GM19324 (cell line): ENCODE measurements at regions not wholly inside any gene's neighbourhood (a gene's known extent, or its start where the extent isn't known, plus 50 kb on each side); places are given as distances from the start of the nearest gene placed in this dataset.
"Not testable (repeated sequence)": the region's sequence is repeated elsewhere in the genome, so short reads cannot be mapped to it uniquely, and the experiment has no call there.

Experiments used
- ATAC-seq: cut with Tn5 transposase; IDR thresholded peaks from one replicate; pipeline ENCODE4 v1.9.1; 2021; ENCODE audit warnings: mild to moderate bottlenecking, moderate library complexity; ENCODE audit not compliant: unreplicated experiment, low FRiP score

DNA sequence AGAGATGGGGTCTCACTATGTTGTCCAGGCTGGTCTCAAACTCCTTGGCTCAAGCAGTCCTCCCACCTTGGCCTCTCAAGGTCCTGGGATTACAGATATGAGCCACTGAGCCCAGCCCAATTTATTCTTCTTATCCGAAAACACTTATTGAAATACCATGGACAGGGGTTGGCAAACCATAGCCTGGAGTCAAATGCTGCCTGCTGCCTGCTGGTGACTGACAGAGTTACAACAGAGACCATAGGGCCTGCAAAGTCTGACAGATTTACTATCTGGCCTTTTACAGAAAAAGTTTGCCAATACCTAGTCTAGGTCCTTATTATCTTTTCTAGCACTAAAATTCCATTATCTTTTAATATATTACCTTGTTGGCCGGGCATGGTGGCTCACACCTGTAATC, 87.1 kb upstream of the ZNF281 start:
- no peak for ATAC-seq

DNA sequence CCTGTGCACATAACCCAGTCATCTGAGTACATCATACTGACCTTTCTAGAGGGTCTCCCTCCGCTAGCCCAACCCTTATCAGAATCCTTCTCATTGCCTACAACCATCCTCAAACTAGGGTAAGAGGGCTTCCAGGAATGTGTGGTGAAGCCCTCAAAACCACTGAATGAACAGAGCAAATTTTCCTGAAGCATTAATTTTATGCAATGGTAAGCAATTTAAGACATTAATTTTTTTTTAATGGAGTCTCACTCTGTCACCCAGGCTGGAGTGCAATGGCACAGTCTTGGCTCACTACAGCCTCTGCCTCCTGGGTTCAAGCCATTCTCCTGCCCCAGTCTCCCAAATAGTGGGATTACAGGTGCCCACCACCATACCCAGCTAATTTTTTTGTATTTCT, 86.1 kb upstream of the ZNF281 start:
- no peak for ATAC-seq

DNA sequence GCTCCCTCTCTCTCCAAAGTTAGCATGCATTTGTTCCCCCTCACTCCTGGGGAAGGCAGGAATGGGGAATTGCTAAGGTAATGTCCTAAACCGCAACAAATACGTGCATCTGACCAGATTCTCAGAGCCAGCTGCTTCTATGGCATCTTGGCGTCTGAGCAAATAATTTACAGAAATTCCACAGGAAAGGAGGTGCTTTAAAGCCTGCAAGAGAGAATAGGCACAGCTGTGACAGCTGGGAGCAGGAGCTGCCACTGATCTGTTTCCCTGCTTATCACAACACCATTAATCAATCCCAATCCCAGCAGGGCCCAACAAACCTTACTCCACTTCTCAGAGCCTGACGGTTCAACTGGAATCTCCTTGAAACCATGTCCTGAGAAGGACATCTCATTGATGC, 83.5 kb upstream of the ZNF281 start:
- no peak for ATAC-seq

DNA sequence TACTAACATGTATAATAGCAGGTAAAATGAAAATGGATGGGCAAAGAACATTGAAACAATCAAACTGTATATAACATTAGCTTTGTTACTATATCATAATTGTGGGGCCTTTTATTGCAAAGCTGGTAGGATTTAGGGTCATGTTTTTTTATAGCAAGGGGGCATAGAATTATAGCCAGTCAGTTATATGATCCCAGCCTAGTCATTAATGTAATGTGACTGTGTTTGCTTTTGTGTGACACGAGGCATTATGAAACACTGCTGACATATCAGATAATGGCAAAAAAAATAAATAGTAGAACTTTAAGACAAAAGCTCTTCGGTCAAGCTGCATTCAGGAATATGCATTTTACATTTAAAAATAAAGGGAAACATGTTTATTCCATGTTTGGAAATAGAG, 81.3 kb upstream of the ZNF281 start:
- ATAC-seq = no peak

DNA sequence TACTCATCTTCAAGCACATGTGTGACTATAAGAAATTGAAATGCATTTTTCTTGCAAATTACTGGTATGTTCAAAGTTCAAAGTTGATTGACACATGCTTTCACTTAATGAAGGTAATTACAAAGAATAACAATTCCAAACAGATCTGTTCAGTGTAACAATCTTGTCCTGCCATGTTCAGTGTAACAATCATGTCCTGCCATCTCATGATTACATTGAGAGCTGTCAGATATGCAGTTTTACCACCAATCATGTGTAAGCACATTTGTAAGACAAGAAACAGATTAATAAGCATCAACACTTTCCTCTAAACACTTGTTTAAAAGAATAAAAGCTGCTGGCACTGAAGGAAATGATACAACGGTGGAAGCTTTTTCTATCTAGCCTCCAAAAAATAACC, 80.3 kb upstream of the ZNF281 start:
- ATAC-seq = no peak

DNA sequence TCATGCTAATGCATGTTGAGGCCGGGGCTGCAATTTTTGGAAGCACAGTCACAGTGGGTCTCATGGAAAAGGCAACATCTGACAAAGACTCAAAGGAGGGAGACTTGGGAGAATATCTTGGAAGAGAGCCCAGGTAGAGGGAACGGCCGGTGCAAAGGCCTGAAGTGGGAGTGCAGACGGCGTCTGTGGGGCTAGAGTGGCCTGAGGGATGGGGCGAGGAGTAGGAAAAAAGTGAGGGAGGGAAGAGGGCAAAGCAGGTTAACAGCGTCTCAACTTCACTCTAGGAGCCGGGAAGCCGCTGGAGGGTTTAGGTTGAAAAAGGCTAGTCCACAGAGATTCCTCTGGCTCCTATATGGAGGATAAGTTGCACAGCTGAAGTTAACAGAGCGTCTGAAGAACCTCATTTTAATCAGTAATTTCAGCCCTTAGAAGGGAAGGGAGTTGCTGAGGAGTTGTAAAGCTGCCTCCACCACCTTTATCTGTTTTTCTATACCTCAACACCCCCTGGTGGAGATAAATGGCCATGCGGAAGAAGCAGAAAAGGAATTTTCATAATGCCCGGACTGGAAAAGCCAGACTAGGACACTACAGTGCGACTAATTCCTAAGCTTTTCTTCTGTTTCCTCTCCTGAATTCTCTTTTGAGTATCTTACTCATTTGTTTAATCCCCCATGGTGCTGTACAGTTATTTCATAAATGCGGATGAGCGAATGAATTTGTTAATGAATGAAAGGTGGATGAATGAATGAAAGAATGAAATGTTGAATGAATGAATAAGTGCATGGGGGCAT, 78.7 kb upstream of the ZNF281 start:
- ATAC-seq = peak; percentile 47

DNA sequence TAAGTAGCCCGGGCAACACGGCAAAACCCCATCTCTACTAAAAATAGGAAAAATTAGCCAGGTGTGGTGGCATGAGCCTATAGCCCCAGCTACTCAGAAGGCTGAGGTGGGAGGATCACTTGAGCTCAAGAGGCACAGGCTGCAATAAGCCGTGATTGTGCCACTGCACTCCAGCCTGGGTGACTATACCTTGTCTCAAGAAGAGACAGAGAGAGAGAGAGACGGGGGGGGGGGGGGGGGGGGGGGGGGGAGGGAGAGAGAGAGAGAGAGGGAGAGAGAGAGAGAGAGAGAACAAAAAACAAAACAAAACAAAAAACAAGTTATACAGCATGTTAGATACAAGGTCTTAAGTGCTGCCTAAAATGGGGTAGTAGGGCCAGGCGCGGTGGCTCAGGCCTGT, 77.8 kb upstream of the ZNF281 start:
- no peak for ATAC-seq

DNA sequence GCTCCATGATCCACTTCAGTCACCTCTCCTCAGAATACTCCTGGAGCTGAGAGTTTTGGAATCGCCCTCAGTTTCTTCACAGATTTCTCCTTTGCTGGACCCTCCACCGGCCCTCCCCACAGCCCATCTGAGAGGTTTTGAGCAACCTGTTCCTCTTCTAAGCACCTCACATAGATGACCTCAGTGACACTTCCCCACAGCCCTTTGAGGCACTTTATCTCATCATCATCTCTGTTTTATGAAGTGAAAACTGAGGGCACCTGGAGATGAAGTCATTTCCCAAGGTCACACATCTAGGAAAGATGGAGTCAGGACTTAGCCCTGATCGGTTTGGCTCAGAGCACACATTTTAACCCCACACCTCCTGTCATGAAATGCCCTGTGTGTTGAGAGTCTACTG, 76.8 kb upstream of the ZNF281 start:
- no peak for ATAC-seq

DNA sequence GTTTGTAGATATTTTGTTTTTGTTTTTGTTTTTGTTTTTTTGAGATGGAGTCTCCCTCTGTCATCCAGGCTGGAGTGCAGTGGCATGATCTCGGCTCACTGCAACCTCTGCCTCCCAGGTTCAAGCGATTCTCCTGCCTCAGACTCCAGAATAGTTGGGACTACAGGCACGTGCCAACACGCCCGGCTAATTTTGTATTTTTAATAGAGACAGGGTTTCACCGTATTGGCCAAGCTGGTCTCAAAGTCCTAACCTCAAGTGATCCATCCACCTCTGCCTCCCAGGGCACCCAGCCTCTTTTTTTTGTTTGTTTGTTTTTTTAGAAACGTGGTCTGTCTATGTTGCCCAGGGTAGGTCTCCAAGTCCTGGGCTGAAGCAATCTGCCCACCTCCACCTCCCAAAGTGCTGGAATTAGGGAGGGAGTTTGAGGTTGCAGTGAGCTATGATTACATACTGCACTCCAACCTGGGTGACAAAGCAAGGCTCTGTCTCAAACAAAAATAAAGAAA, 74.7 kb upstream of the ZNF281 start:
- not testable (repeated sequence) for ATAC-seq

DNA sequence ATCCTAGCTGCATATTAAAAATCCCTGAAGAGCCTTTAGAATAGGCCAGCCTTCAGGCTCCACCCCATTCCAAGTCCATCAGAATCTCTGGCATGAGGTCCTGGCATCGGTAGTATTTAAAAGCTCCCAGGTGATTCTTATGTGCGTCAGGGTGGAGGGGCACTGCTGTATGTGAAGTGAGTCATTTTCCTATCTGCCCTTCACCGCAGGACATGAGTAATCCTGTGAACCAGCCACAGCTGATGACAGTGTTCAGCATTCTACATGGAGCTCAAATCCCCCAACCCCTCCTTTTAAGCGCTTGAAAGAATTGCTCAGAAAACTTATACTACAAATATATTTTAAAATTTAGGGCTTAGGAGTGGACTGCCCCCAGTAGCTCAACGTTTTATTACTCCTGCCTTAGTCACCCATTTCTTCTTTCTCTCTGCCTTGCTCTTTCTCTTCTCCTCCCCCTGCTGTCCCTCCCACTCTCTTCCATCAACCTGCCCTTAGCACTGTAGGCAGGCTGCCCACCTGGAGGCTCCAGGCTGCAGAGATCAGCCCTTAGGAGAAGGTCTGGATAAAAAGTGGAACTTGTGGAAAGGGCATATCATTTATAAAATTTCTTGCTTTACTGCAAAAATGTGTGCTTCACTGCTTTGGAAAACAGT, 73.8 kb upstream of the ZNF281 start:
- ATAC-seq = peak; percentile 62

DNA sequence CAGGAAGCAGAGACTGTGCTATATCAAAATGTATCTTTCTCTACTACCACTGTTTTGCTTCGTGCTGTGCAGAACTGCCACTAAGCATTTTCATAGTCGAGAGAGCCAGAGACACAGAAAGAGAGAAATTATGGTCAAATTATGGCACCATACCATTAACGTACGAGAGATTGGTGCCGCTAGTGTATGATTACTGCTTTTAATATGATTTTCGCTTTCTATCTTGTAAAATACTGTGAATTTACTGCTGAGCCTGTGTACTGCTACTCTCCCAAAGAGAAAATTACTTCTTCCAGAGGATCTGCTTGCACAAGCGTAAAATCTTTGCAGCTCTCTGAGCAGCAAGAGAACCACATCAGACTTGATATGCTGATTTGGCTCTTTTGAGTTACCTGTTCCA, 71.1 kb upstream of the ZNF281 start:
- ATAC-seq = no peak

DNA sequence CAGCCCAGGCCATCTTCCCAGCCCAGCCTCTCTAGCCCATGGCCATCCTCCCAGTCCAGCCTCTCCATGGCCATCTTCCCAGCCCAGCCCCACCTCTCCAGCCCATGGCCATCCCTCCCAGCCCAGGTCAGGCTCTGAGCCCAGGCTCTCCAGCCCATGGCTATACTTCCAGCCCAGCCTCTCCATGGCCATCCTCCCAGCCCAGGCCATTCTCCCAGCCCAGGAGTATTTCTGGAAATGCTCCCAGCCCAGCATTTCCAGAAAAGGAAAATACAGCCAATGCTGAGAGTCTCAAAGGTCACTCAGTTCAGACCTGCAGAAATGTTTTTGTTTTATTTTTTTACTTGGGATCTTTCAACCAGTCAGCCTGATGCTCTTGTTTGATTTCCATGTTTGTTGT, 70.0 kb upstream of the ZNF281 start:
- no peak for ATAC-seq

DNA sequence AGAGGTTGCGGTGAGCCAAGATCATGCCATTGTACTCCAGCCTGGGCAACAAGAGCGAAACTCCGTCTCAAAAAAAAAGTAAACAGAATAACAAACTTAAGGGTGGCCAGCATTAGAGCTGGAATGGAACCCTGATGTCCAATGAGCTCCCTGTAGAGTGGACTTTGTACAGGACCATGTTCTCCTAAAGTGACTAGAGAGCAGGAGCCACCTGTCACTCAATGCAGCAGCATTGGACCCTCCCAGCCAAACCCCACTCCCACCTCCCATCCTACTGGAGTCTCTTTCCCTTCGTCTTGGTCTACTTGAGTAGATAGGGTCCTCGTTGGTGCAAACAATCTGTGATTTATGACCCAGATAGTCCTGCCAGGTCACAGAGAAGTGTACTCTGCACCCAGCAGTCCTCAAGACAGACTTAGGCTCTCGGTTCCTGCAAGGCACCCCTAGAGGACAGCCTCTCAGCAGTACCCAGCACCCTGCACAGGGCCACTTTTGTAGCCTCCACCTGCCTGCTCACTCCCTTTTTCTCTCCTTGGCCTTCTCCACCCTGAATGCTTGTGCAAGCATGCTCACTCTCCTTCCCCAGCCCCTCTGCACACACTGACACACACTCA, 69.2 kb upstream of the ZNF281 start:
- ATAC-seq = no peak

DNA sequence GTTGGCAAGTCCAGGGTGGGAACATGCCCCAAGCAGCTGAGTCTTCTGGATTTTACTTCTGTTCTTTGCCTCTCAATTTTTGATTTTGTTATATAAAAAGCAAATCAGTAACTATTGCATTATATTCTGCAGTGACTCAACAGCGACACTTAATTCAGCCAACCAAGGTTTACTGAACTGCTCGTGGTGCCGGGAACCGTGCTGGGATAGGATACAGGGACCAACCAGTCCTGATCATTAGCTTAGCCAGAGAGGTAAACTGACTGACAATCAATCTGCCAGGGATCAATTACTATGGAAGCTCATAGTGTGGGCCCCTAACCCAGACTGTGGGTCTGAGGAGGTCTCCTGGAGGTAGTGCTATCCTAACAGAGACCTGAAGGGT, 68.4 kb upstream of the ZNF281 start:
- ATAC-seq = no peak

DNA sequence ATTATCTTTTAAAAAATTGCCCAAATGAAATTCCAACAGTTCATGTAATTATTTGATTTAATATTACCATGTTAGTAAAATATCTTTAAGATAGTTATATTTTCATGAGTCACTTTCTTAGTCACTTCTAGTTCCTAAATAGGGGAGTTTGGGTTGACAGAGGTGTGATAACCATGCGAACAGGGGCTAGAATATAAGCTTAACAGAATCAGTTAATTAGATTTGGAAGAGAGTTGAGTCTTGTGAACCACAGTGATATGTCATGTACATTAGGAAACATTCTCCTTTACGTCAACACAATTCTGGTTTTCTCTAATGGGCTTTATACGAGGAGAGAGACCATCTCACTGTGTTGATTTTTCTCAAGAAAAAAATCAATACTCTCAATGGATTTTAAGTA, 64.8 kb upstream of the ZNF281 start:
- ATAC-seq = no peak

DNA sequence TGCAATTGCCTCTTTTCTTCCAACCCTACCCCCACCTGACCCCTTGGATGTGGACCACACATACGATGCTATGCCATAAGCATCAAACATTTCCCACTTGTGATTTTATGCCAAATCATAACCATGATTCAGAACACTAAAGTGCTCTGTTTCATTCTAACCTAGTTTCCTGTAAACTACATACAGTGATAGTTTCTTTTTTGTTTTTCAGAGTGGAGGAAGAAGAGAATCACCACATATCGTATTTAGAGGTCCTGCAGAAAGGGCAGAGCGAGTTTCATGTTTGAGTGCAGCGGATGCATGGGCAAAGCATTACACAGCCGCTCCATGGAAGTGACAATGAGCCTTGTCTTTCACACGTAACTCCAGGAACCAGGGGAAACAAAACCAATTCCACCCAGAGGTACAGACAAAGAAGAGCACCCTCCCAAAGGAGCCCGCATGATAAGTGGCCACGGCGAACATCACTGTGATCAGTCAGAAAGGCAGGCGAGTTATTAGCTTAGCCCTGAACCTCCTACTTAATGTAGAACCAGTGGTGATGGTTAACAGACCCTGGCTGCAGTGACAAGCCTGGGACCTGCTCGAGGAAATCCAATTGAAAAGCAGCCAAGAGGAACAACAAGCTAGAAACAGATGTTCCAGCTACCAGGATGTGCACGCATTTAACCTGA, 64.0 kb upstream of the ZNF281 start:
- peak; percentile 79 for ATAC-seq

DNA sequence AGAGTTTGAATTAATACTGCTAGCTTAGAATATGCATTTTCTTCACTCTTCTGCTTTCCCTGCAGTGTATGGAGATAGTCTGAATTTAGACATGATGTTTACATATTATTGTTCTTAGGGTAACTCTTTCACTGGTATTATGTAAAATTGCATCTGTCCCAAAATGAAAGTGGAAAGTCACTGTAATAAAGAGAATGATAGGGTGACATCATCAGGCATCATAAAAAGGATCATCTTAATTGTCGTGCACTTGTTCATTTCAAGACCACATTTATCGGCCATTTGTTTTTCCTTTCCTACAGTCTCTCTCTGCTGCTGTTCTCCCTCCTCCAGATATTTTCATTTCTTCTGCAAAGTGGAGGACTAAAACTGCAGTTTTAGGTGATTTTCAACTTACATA, 61.9 kb upstream of the ZNF281 start:
- ATAC-seq = no peak

DNA sequence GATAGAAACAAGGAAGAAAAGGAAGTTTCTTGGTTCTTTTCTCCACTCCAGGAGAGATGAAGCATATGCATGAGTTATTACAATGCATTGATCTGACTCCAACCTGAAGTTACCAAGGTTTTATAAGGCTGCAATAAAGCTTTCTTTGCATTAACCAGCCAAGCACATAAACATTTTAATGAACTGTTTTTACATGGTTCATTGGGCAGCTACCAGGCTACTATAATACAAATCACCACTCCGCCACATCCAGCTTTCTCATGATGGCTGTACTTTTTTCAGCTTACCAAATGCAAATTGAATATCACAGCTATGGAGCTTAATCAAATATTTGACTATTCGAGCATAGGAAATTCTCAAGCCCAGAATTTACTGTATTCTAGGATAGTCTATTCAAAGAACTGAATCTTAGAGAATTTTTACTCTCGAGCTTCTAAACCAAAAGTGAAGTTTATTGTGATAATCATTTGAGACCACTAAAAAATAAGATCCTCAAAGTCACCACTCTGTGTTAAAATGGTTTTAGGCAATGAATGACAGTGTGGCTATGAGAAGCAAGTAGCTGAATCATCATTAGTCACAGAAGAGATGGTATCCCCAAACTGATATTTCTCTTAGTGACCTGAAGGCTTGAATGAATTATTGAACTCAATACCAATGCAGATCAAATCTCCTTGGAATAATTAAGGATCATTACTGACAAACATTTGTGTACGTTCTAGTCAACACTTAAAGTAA, 58.6 kb upstream of the ZNF281 start:
- no peak for ATAC-seq

DNA sequence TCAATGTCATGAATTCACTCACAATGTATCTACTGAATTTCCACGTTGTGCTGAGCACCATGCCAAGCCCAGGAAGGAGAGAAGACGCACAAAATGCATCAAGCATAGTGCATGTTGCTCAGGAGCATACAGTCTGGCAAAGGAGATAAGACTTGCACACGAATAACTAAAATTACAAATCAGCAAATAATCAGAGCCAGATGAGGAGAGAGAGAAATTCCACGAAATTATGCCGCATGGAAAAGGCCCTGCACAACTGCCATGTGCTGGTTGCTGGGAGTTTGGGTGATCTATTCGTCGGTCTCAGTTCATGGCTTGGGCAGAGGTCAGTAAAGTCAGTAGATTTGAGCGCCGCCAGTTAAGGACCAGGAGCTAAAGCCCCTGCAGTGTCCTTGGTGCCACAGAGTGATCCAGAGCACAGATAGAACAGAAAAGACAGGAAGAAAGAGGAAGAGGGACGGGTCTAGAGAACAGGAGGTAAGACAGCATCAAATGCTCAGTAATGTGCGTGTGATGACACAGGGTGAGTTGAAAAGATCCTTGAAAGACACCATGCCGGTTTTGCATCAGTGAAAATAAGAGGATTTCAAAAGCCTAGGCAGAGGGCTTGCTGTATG, 55.1 kb upstream of the ZNF281 start:
- no peak for ATAC-seq
